Loucy (cell line): ENCODE measurements at regions not wholly inside any gene's neighbourhood (a gene's known extent, or its start where the extent isn't known, plus 50 kb on each side); places are given as distances from the start of the nearest gene placed in this dataset.

ENCODE experiments used
- CTCF ChIP-seq: fragments of 200-600 bp; sonication (generic); conservative IDR thresholded peaks from 2 replicates; pipeline ENCODE4 v1.5.1; 2014; ENCODE audit warnings: mild to moderate bottlenecking, antibody characterized with exemption, low read length
- EZH2phosphoT487 ChIP-seq: fragments of 200-600 bp; IDR thresholded peaks from 2 replicates; pipeline ENCODE4 v1.6.1; 2018; ENCODE audit warnings: antibody characterized with exemption, mild to moderate bottlenecking, moderate library complexity, borderline replicate concordance

- TF ChIP-seq CTCF = no peak
- no peak for TF ChIP-seq EZH2phosphoT487
These were observed 78.7 kb upstream of the PROK2 start for GRCh38 chr3:71863563-71864190.
